ENCODE measurements at regions not wholly inside any gene's neighbourhood (a gene's known extent, or its start where the extent isn't known, plus 50 kb on each side); places are given as distances from the start of the nearest gene placed in this dataset.

GRCh38 chr1:59169703-59170102 is 127.2 kb upstream of the FGGY start:
- no peak for TF ChIP-seq CTCF (IDR thresholded peaks at IDR 0.05 in 8 of 11, conservative IDR thresholded peaks at IDR 0.05 in 3 of 11)
- no peak for TF ChIP-seq POLR2A (IDR thresholded peaks at IDR 0.05)

All from spleen (tissue), 7 donors.